Glomerular endothelial cell (primary cell): ENCODE measurements at regions not wholly inside any gene's neighbourhood (a gene's known extent, or its start where the extent isn't known, plus 50 kb on each side); places are given as distances from the start of the nearest gene placed in this dataset.

Experiments
- DNase-seq: peaks from one replicate; pipeline ENCODE4 v3.0.0-alpha.2; 2011; ENCODE audit warnings: low read depth, low spot score; ENCODE audit errors: extremely low read depth

- no peak for DNase-seq
These were observed 663.7 kb upstream of the B3GAT1 start for GRCh38 chr11:135075740-135076139.

GRCh38 chr11:135074397-135074998, 662.5 kb upstream of the B3GAT1 start:
- no peak for DNase-seq

DNA sequence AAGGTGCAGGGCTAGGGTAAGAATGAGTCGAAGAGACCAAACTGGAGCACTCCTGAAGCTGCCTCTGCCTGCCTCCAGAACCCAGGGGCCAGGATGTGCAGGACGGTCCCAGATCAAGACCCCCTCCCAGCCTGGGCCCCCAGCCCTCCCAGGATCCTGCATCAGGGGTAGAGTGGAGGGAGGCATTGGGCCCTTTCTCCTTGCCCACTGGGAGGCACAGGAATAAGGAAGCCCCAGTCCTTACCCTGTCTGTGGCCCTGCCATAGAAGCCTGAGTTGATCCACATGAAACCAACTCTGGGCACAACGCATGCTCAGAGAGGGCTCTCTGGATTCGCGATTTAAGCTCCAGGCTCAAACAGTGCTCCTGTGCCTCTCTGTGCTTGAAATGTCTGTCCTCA, 661.8 kb upstream of the B3GAT1 start:
- DNase-seq, result no peak

- DNase-seq, result no peak
These were observed 661.3 kb upstream of the B3GAT1 start for GRCh38 chr11:135073381-135073780.

DNA sequence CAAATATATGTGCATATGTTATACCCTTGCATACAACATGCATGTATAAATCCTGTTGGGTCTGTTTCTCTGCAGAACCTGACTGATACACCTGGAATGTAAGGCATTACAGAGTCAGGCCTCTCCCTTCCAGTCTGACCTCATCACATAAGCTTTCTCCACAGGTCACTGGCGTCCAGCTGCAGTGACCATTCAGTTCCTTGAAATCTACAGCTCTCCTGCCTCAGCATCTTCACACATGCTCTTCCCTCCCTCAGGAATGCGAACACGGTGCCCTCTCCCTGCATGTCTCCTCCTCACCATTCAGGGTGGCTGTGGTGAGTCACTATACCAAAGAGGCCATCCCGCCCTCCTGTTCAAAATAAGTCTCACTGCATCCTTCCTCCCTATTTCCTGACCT, 657.8 kb upstream of the B3GAT1 start:
- DNase-seq, result no peak

DNA sequence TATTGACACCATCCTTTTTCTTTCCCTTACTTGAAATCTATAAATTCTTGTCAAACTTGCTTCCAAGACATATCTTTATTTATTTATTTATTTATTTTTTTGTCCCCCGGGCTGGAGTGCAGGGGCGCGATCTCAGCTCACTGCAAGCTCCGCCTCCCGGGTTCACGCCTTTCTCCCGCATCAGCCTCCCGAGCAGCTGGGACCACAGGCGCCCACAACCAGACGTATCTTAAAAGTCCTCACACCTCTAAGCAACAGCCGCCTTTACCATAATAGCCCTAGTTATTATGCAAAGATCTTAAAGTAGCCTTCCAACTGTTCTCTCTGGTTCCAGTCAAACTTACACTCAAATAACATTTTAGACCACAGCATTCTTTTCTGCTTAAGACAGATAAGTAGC, 657.0 kb upstream of the B3GAT1 start:
- no peak for DNase-seq

- DNase-seq, result no peak
These were observed 651.0 kb upstream of the B3GAT1 start for GRCh38 chr11:135062994-135063393.

GRCh38 chr11:135061166-135061565, 649.1 kb upstream of the B3GAT1 start:
- no peak for DNase-seq

DNA sequence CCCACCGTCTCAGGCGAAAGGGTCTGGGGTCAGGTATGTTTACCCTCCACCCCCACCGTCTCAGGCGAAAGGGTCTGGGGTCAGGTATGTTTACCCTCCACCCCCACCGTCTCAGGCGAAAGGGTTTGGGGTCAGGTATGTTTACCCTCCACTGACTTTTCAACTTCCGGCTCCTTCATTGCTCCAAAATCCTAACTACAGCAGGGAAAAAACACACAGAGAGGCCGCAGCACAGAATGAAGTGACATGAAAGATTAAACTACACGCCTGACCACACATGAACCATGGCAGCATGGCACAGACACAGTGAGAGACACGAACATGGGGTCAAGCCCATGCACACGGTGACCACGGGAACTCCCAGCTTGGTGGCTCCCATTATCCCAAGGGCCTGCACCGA, 634.9 kb upstream of the B3GAT1 start:
- DNase-seq, result no peak

DNA sequence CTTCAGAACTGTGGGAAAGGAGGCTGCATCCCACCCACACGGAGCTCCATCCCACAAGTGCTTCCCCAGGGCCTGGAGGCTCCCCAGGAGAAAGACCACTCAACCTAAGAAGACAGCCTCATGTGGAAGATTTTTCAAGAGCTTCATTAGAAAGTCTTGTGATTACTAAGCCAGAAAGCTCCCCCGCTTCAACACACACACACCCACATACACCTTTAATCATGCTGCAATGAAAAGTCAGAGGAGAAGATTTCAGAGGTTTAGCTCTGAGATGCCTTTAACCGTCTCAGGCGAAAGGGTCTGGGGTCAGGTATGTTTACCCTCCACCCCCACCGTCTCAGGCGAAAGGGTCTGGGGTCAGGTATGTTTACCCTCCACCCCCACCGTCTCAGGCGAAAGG, 634.5 kb upstream of the B3GAT1 start:
- no peak for DNase-seq

- DNase-seq, result no peak
These were observed 631.4 kb upstream of the B3GAT1 start for GRCh38 chr11:135043434-135043833.

GRCh38 chr11:135037828-135038227, 625.8 kb upstream of the B3GAT1 start:
- DNase-seq, result no peak

- DNase-seq, result no peak
These were observed 624.7 kb upstream of the B3GAT1 start for GRCh38 chr11:135036488-135037297.

DNA sequence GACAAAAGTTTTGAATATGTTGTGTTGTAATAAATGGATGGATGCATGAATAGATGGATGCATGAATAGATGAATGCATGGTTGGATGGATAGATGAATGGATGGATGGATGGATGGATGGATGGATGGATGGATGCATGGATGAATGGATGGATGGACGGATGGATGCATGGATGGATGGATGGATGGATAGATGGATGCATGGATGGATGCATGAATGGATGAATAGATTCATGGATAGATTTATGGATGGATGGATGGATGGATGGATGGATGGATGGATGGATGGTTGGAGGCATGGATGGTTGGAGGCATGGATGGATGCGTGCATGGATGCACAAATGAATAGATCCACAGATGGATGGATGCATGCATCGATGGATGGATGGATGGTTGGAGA, 623.2 kb upstream of the B3GAT1 start:
- DNase-seq, result no peak

- no peak for DNase-seq
These were observed 621.5 kb upstream of the B3GAT1 start for GRCh38 chr11:135033540-135033939.

GRCh38 chr11:135031205-135031989, 619.4 kb upstream of the B3GAT1 start:
- DNase-seq, result no peak

GRCh38 chr11:135027461-135027860, 615.4 kb upstream of the B3GAT1 start:
- no peak for DNase-seq

- no peak for DNase-seq
These were observed 611.5 kb upstream of the B3GAT1 start for GRCh38 chr11:135023499-135023898.

GRCh38 chr11:135022454-135022853, 610.4 kb upstream of the B3GAT1 start:
- DNase-seq, result no peak

- no peak for DNase-seq
These were observed 607.9 kb upstream of the B3GAT1 start for GRCh38 chr11:135019899-135020298.

DNA sequence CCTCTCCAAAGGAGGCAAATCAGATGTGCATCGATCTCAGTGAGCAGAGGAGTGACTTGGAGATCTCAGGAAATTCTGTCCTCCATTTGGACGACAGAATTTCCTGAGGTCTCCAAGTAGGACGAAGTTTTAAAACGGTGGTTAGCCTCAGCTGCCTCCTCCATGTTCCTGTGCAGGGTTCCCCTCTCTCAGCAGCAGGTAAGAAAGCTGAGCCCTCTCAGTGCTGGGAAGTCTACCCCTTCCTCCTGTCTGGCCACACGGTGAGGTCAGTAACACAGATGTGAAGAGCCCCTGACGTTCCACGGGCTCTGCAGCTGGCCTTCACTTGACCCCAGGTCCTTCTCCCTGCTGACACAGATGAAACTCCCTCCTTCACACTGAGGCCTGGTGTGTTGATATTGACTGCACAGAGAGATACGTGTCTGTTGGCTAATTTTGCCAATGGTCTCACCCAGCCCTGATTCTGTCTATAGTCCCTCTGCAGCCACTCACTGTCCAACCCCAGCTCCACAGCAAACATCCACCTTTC, 607.4 kb upstream of the B3GAT1 start:
- DNase-seq, result no peak

DNA sequence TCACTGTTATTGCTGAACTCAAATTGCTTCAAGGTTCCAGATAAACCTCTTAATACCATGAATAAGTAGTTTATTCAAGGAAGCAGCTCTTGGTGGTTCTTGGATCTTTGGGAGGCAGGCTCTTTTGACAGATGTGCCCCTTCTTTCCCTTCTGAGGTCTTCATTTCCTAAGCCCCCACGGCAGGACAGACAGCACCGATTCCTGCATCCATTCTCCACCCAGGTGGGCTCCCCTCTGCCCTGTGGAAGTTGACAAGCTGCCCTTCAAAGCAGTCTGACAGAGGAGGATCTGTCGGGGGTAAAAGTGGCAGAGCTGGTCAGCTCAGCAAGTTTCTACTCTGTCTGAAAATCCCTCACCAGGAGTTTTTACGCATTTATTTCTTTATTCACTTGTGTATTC, 605.3 kb upstream of the B3GAT1 start:
- DNase-seq, result no peak
